ENCODE measurements at regions not wholly inside any gene's neighbourhood (a gene's known extent, or its start where the extent isn't known, plus 50 kb on each side); places are given as distances from the start of the nearest gene placed in this dataset.

GRCh38 chr12:125538401-125539199, 473.4 kb downstream of the AACS start:
- intact Hi-C loops (cut with micrococcal nuclease), result no loop called here
- Histone ChIP-seq H3K36me3 (ENCODE audit: control insufficient read depth, insufficient read depth, low read length) (no peaks in the 10 kb centered on the region), H3K4me3 (ENCODE audit: low read length) (no peak overlapping the region), H3K27ac (ENCODE audit: low read length) (no peak overlapping the region), H3K27me3 (ENCODE audit: control insufficient read depth, insufficient read depth, low read length) (no peaks in the 10 kb centered on the region), H3K4me1 (ENCODE audit: control insufficient read depth, insufficient read depth, low read length) (no peaks in the 10 kb centered on the region), H3K9me3 (ENCODE audit: control insufficient read depth, insufficient read depth, low read length) (no peaks in the 10 kb centered on the region)
- H3K36me3 Mint-ChIP-seq, result no peaks in the 10 kb centered on the region
- DNase-seq (no peak), ATAC-seq (no peak)
- H3K27me3 Mint-ChIP-seq (ENCODE audit: low read depth in 2 of 2), result peaks cover 0 to 4% of the 10 kb centered on the region in 2 donors
- no peak for TF ChIP-seq CTCF (IDR thresholded peaks at IDR 0.05)
- H3K27ac Mint-ChIP-seq, result no peak overlapping the region
- no peak overlapping the region for H3K4me3 Mint-ChIP-seq
- WGBS (ENCODE audit: insufficient coverage), result 84% methylated on average over 11 of the region's 11 CpGs
- no peaks in the 10 kb centered on the region for H3K9me3 Mint-ChIP-seq
- no peaks in the 10 kb centered on the region for H3K4me1 Mint-ChIP-seq

- Histone ChIP-seq H3K9me3 (ENCODE audit: control insufficient read depth, insufficient read depth, low read length) (no peaks in the 10 kb centered on the region), H3K27me3 (ENCODE audit: control insufficient read depth, insufficient read depth, low read length) (no peaks in the 10 kb centered on the region), H3K27ac (ENCODE audit: low read length) (no peak overlapping the region), H3K36me3 (ENCODE audit: control insufficient read depth, insufficient read depth, low read length) (no peaks in the 10 kb centered on the region), H3K4me1 (ENCODE audit: control insufficient read depth, insufficient read depth, low read length) (no peaks in the 10 kb centered on the region), H3K4me3 (ENCODE audit: low read length) (no peak overlapping the region)
- Mint-ChIP-seq H3K27ac (no peak overlapping the region), H3K4me1 (no peaks in the 10 kb centered on the region), H3K27me3 (ENCODE audit: low read depth in 2 of 2) (peaks cover 0 to 4% of the 10 kb centered on the region in 2 donors), H3K36me3 (no peaks in the 10 kb centered on the region), H3K4me3 (no peak overlapping the region), H3K9me3 (no peaks in the 10 kb centered on the region)
- DNase-seq (no peak), ATAC-seq (no peak)
- 74% methylated on average over 5 of the region's 5 CpGs for WGBS (ENCODE audit: insufficient coverage)
- TF ChIP-seq CTCF (IDR thresholded peaks at IDR 0.05), result no peak
- intact Hi-C loops (cut with micrococcal nuclease), result no loop called here
These were observed 475.5 kb downstream of the AACS start for GRCh38 chr12:125540580-125541204.

- no peaks in the 10 kb centered on the region for H3K9me3 ChIP-seq (ENCODE audit: control insufficient read depth, insufficient read depth, low read length)
- Mint-ChIP-seq H3K4me3 (no peak overlapping the region), H3K36me3 (no peaks in the 10 kb centered on the region), H3K4me1 (no peaks in the 10 kb centered on the region), H3K27ac (no peak overlapping the region), H3K27me3 (ENCODE audit: low read depth in 2 of 2) (no peaks in the 10 kb centered on the region), H3K9me3 (no peaks in the 10 kb centered on the region)
- intact Hi-C loops (cut with micrococcal nuclease), result no loop called here
- H3K27ac ChIP-seq (ENCODE audit: low read length), result no peak overlapping the region
- WGBS (ENCODE audit: insufficient coverage), result 95% methylated on average over 3 of the region's 3 CpGs
- H3K4me1 ChIP-seq (ENCODE audit: control insufficient read depth, insufficient read depth, low read length), result no peaks in the 10 kb centered on the region
- H3K27me3 ChIP-seq (ENCODE audit: control insufficient read depth, insufficient read depth, low read length), result no peaks in the 10 kb centered on the region
- no peak overlapping the region for H3K4me3 ChIP-seq (ENCODE audit: low read length)
- DNase-seq, result no peak
- no peak for TF ChIP-seq CTCF (IDR thresholded peaks at IDR 0.05)
- H3K36me3 ChIP-seq (ENCODE audit: control insufficient read depth, insufficient read depth, low read length), result no peaks in the 10 kb centered on the region
- peak in 1 of 3 donors; percentile 23 for ATAC-seq
These were observed 479.7 kb downstream of the AACS start for GRCh38 chr12:125544960-125545359.

All from natural killer cell (primary cell).